Epidermal melanocyte (primary cell): ENCODE measurements at regions not wholly inside any gene's neighbourhood (a gene's known extent, or its start where the extent isn't known, plus 50 kb on each side); places are given as distances from the start of the nearest gene placed in this dataset.

ENCODE experiments used
- DNase-seq: peaks from one replicate; pipeline ENCODE4 v3.0.0; 2011; ENCODE audit warnings: low spot score; ENCODE audit not compliant: insufficient read length

- no peak for DNase-seq
Measured at GRCh38 chr1:55559842-55560241, 344.7 kb upstream of the USP24 start.

GRCh38 chr1:55559161-55559611 is 344.0 kb upstream of the USP24 start:
- DNase-seq: no peak

- DNase-seq: no peak
Measured at GRCh38 chr1:55558515-55558914, 343.4 kb upstream of the USP24 start.

- DNase-seq: no peak
Measured at GRCh38 chr1:55555956-55556725, 341.0 kb upstream of the USP24 start.

- DNase-seq: no peak
Measured at GRCh38 chr1:55554611-55555010, 339.4 kb upstream of the USP24 start.

GRCh38 chr1:55552636-55553035 is 337.5 kb upstream of the USP24 start:
- no peak for DNase-seq

- DNase-seq: no peak
Measured at GRCh38 chr1:55547405-55547804, 332.2 kb upstream of the USP24 start.

GRCh38 chr1:55546553-55546952 is 331.4 kb upstream of the USP24 start:
- no peak for DNase-seq

- no peak for DNase-seq
Measured at GRCh38 chr1:55544826-55545225, 329.7 kb upstream of the USP24 start.

- no peak for DNase-seq
Measured at GRCh38 chr1:55542901-55543504, 327.8 kb upstream of the USP24 start.

GRCh38 chr1:55541296-55541695 is 326.1 kb upstream of the USP24 start:
- DNase-seq: no peak

GRCh38 chr1:55539652-55540512 is 324.7 kb upstream of the USP24 start:
- no peak for DNase-seq

GRCh38 chr1:55538428-55538827 is 323.3 kb upstream of the USP24 start:
- no peak for DNase-seq

GRCh38 chr1:55536545-55536865 is 321.3 kb upstream of the USP24 start:
- DNase-seq: no peak

GRCh38 chr1:55535724-55536544 is 320.8 kb upstream of the USP24 start:
- DNase-seq: no peak

- no peak for DNase-seq
Measured at GRCh38 chr1:55534565-55535121, 319.5 kb upstream of the USP24 start.

- no peak for DNase-seq
Measured at GRCh38 chr1:55531644-55532043, 316.5 kb upstream of the USP24 start.

GRCh38 chr1:55530749-55531478 is 315.8 kb upstream of the USP24 start:
- no peak for DNase-seq

- no peak for DNase-seq
Measured at GRCh38 chr1:55529017-55529416, 313.9 kb upstream of the USP24 start.

GRCh38 chr1:55527831-55528230 is 312.7 kb upstream of the USP24 start:
- DNase-seq: no peak
